ENCODE measurements at regions not wholly inside any gene's neighbourhood (a gene's known extent, or its start where the extent isn't known, plus 50 kb on each side); places are given as distances from the start of the nearest gene placed in this dataset.
"Not testable (repeated sequence)": the region's sequence is repeated elsewhere in the genome, so short reads cannot be mapped to it uniquely, and the experiment has no call there.

- no peaks in the 10 kb centered on the region for H3K79me2 ChIP-seq (ENCODE audit: insufficient read depth, low read depth, low read length)
- H3K4me2 ChIP-seq (ENCODE audit: low read length) = no peak overlapping the region
- no peak overlapping the region for H2AFZ ChIP-seq (ENCODE audit: low read length)
- H3K27ac ChIP-seq (ENCODE audit: low read depth, low read length, poor library complexity, severe bottlenecking) = no peak overlapping the region
- BruUV-seq (replicated peaks) = no TSS peak
- no peaks in the 10 kb centered on the region for H3K4me1 ChIP-seq (ENCODE audit: insufficient read depth, low read length, poor library complexity, severe bottlenecking)
- no peak overlapping the region for H3K4me3 ChIP-seq (ENCODE audit: low read depth, low read length, poor library complexity, severe bottlenecking)
- intact Hi-C loops (cut with micrococcal nuclease; ENCODE audit: unreplicated experiment) = no loop called here
- CTCF ChIA-PET (ENCODE audit: unreplicated experiment) = no interaction called here
- no peaks in the 10 kb centered on the region for H4K20me1 ChIP-seq (ENCODE audit: insufficient read depth, low read length)
- POLR2A ChIA-PET = no interaction called here
- no peak for DNase-seq (ENCODE audit: low spot score)
- no peaks in the 10 kb centered on the region for H3K9me3 ChIP-seq (ENCODE audit: low read length)
- TF ChIP-seq, protein P1, sequence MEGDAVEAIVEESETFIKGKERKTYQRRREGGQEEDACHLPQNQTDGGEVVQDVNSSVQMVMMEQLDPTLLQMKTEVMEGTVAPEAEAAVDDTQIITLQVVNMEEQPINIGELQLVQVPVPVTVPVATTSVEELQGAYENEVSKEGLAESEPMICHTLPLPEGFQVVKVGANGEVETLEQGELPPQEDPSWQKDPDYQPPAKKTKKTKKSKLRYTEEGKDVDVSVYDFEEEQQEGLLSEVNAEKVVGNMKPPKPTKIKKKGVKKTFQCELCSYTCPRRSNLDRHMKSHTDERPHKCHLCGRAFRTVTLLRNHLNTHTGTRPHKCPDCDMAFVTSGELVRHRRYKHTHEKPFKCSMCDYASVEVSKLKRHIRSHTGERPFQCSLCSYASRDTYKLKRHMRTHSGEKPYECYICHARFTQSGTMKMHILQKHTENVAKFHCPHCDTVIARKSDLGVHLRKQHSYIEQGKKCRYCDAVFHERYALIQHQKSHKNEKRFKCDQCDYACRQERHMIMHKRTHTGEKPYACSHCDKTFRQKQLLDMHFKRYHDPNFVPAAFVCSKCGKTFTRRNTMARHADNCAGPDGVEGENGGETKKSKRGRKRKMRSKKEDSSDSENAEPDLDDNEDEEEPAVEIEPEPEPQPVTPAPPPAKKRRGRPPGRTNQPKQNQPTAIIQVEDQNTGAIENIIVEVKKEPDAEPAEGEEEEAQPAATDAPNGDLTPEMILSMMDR (conservative IDR thresholded peaks at IDR 0.05; ENCODE audit: low read length) = no peak
- TF ChIP-seq EZH2phosphoT487 (IDR thresholded peaks at IDR 0.05; ENCODE audit: borderline replicate concordance, low read depth, low read length) = no peak
- no peaks in the 10 kb centered on the region for H3K9me2 ChIP-seq (ENCODE audit: insufficient read depth, low read length)
- no peaks in the 10 kb centered on the region for H3K36me3 ChIP-seq (ENCODE audit: insufficient read depth, low read length)
These were observed 109.4 kb upstream of the MYLIP start for GRCh38 chr6:16019462-16019861.

GRCh38 chr6:16018626-16019025 lies 110.3 kb upstream of the MYLIP start:
- no peak for TF ChIP-seq EZH2phosphoT487 (IDR thresholded peaks at IDR 0.05; ENCODE audit: borderline replicate concordance, low read depth, low read length)
- TF ChIP-seq, protein P1 (conservative IDR thresholded peaks at IDR 0.05; ENCODE audit: low read length) = no peak
- H2AFZ ChIP-seq (ENCODE audit: low read length) = no peak overlapping the region
- intact Hi-C loops (cut with micrococcal nuclease; ENCODE audit: unreplicated experiment) = no loop called here
- no peak overlapping the region for H3K27ac ChIP-seq (ENCODE audit: low read depth, low read length, poor library complexity, severe bottlenecking)
- H3K36me3 ChIP-seq (ENCODE audit: insufficient read depth, low read length) = no peaks in the 10 kb centered on the region
- no TSS peak for BruUV-seq (replicated peaks)
- H3K79me2 ChIP-seq (ENCODE audit: insufficient read depth, low read depth, low read length) = no peaks in the 10 kb centered on the region
- H3K9me3 ChIP-seq (ENCODE audit: low read length) = no peaks in the 10 kb centered on the region
- POLR2A ChIA-PET = no interaction called here
- CTCF ChIA-PET (ENCODE audit: unreplicated experiment) = no interaction called here
- no peak overlapping the region for H3K4me3 ChIP-seq (ENCODE audit: low read depth, low read length, poor library complexity, severe bottlenecking)
- no peak for DNase-seq (ENCODE audit: low spot score)
- no peak overlapping the region for H3K4me2 ChIP-seq (ENCODE audit: low read length)
- no peaks in the 10 kb centered on the region for H3K4me1 ChIP-seq (ENCODE audit: insufficient read depth, low read length, poor library complexity, severe bottlenecking)
- H4K20me1 ChIP-seq (ENCODE audit: insufficient read depth, low read length) = no peaks in the 10 kb centered on the region
- no peaks in the 10 kb centered on the region for H3K9me2 ChIP-seq (ENCODE audit: insufficient read depth, low read length)

DNA sequence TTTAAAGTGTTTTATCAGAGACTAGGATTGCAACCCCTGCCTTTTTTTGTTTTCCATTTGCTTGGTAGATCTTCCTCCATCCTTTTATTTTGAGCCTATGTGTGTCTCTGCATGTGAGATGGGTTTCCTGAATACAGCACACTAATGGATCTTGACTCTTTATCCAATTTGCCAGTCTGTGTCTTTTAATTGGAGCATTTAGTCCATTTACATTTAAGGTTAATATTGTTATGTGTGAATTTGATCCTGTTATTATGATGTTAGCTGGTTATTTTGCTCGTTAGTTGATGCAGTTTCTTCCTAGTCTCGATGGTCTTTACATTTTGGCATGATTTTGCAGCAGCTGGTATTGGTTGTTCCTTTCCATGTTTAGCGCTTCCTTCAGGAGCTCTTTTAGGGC lies 114.6 kb upstream of the MYLIP start:
- H3K9me2 ChIP-seq (ENCODE audit: insufficient read depth, low read length); DNase-seq (ENCODE audit: low spot score); CTCF ChIA-PET (ENCODE audit: unreplicated experiment); H3K79me2 ChIP-seq (ENCODE audit: insufficient read depth, low read depth, low read length); H3K4me1 ChIP-seq (ENCODE audit: insufficient read depth, low read length, poor library complexity, severe bottlenecking); H2AFZ ChIP-seq (ENCODE audit: low read length); H3K4me2 ChIP-seq (ENCODE audit: low read length); H3K27ac ChIP-seq (ENCODE audit: low read depth, low read length, poor library complexity, severe bottlenecking); BruUV-seq (replicated peaks); H3K9me3 ChIP-seq (ENCODE audit: low read length); H3K4me3 ChIP-seq (ENCODE audit: low read depth, low read length, poor library complexity, severe bottlenecking); H4K20me1 ChIP-seq (ENCODE audit: insufficient read depth, low read length); H3K36me3 ChIP-seq (ENCODE audit: insufficient read depth, low read length); intact Hi-C loops (cut with micrococcal nuclease; ENCODE audit: unreplicated experiment): not testable (repeated sequence)
- POLR2A ChIA-PET = interaction anchor here (0.7 kb wide), 1 partner anchor 169 kb away, joined by 3 read pairs; no protein-coding TSS in a partner anchor

Data from OCI-LY7 (cell line).